CD4-positive, alpha-beta T cell treated with Interleukin-1 beta for 1 hour (primary cell): ENCODE measurements at regions not wholly inside any gene's neighbourhood (a gene's known extent, or its start where the extent isn't known, plus 50 kb on each side); places are given as distances from the start of the nearest gene placed in this dataset.
"Not testable (repeated sequence)": the region's sequence is repeated elsewhere in the genome, so short reads cannot be mapped to it uniquely, and the experiment has no call there.

Source experiments
- DNase-seq, 2 donors: peaks; one replicate each; pipeline ENCODE4 v3.0.0-alpha.2; 2020 to 2022

DNA sequence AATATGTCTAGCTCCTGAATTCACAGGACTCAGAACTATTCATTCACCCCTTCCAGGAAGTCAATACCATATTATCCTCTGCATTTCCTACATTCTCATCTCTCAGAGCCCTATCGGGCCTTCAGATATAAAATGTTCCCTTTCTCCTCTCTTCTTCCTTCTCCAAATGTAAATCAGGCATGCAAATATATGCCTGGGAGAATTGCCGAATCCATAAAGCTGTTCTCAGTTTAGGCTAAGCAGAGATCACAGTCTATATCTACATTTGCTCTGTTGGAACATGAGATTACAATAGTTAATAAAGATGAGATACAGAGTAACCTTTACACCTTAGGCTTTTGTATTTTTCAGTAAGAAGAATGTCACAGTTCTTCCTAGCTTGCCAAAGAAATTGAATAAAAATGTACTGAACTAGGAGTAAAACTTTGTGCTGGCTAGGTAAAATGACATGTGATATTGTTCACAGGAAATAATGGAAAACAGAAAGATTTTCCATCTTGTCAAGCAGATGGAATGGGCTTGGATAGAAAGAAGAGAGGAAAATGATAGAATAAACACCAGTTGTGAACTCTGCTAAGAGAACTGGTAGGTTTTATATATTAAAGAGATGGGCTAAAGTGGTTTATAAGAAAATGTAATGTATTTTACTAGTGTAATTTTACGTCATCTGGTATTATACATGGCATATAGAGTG lies 161.5 kb downstream of the NRIP1 start:
- DNase-seq = no peak

DNA sequence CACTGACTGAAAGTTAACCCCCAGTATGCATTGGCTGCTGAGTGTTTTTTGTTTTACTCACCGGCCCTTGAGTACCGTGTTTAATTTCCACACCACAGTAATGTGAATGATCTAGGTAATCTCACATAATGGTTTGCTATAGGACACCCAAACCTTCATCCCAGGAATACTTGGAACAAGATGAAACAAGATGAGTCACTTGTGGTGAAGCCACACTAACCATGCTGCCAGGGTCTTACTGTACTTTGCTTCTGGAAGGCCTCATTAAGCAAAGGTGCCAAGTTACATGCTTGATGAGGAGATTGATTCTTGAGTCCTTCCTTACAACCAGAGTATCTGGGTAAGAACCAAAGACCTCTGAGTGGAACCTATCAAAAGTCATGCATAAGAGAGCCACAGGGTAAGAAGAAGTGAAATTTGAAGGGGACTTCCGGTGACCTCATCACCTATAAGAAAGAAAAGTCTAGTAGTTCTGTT lies 163.3 kb downstream of the NRIP1 start:
- no peak for DNase-seq

DNA sequence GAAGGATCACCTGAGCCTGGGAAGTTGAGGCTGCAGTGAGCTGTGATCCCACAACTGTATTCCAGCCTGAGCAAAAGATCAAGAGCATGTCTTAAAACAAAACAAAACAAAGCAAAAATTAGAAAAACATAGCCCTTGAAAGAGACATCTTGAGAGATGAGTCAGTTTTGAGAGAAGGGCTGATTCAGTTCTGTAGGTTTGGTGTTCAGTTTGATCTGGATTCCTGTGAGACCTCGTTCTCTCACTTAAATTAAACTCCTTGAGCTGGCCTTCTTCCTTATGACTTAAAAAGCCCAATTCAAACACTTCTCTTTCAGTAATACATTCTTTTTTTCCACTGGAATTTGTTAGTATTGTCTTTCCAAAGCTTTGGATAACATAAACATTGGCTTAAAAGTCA lies 164.2 kb downstream of the NRIP1 start:
- no peak for DNase-seq

DNA sequence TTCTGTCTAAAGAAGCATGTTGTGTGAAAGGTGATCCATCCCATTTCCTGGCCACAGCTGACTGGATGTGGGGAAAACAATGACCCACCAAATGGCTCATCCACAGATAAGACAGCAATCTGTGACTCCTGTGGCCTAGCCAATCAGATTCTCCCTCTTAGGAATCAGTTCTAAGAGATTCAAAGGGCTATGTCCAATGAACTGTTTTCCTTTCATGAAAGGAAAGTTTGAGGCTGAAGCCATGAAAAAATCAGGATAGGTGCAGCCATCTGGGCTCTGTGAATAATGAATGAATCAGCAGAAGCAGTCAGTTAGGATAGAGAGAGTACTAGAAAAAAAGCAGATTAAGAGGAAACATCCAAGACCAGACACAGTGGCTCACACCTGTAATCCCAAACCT lies 164.7 kb downstream of the NRIP1 start:
- DNase-seq = no peak

DNA sequence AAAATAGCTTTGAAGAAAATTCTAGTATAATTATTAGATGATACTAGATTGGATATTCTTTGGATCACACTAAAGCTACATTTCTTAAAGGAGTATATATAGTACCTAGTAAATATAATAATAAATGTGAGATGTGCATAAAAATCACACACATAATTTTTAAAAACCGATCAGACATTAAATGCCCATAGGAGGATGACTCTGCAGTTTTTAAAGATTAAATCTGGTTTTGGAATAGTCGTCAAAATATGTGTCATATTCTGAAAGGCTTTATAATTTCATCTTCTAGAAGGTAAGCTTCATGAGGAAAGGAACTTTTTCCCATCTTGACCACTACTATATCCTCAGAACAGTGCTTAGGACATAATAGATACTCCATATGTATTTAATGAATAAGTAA lies 169.0 kb downstream of the NRIP1 start:
- DNase-seq = no peak

DNA sequence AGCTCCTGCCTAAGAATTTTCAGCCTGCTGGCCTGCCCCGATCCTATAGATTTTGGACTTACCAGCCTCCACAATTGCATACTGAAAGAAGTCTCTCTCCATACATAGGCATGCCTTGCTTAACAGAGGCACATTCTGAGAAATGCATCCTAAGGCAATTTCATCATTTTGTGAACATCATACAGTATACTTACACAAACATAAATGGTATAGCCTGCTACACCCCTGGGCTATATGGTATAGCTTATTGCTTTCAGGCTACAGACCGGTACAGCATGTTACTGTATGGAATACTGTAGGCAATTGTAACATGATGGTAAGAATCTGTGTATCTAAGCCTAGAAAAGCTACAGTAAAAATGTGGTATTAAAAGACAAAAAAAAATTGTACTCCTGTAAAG lies 174.7 kb downstream of the NRIP1 start:
- no peak for DNase-seq

DNA sequence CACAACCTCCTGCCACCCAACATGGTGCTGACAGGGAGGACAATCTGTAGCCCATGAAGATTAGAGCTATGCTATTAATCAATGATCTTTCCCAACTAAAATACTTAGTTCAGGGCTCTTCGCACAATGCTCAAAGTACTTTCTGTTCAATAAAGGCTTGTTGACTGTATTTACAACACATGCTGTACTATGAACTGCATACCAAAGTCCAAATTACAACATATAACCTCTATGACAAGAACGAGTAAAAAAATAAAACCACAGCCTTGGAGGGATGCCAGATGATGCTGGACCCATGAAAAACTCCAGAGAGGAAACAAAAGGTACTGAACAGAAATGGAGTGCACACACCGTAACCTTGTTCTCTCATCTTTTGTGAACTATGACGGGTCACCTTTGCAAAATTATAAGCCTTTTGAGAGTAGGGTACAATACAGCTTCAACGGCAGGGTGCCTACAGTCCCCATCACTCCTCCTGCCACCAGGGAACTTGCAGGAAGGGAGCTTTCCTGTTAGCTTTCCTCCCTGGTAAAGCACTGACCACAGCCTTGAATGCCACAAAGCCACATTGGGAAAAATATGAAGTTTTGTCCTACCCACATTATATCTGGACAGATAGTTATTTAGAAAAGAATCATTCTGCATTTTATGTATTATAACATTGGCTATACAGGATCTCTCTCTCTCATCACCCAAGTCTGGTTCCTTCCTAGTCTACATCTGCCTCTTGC lies 175.6 kb downstream of the NRIP1 start:
- DNase-seq = no peak

DNA sequence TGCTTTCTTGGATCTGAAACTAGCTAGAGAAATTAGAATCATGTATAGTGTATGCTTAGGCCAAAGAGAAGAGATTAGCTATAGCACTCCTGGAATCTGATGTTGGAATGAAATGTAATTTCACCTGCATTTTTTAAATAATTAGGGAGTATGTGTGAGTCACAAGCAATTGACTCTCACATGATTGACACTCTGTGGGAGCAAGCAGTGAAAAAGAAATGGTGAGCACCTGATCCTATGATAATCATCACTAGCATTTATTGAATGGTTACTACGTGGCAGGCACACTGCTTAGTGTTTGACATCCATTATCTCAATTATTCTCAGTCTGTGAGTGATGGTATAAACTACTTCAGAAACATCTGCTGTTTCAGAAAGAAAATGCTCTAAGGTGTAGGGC lies 176.6 kb downstream of the NRIP1 start:
- DNase-seq = no peak

DNA sequence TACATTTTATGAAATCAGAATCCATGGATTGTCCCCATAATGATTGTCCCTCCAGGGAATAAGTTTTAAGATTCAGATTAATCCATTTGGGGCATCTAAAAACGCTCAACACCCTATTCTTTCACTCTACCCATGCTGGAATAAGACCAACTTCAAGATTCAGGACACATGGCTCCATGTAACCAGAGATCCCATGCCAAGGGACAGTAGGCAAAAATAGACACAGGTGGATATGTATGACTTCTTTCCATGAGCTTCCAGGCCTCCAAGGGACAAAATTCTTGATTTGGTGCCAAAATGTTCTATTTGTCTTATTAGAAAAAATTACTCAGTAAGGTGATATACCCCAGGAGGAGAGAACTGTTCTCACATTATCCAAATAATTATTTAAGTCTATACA lies 178.8 kb downstream of the NRIP1 start:
- no peak for DNase-seq

DNA sequence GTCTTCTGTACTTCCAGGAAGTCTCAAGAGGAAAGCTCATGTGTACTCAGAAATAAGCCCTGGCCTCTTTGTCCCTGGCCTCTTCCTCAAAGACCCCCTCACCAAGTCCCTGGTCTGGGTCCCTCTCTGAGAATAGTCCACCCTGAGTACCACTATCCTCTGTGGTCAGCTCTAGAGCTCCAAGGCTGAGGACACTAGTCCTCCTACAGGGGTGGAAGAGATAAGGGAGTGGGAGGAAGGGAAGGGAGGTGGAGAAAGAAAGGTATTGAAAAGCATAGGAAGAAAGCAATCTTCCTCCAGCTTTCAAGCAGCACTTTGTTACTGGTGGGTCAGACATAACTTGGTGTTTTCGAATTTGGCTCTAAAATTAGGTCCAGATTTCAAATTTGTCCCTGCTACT lies 181.4 kb downstream of the NRIP1 start:
- no peak for DNase-seq

DNA sequence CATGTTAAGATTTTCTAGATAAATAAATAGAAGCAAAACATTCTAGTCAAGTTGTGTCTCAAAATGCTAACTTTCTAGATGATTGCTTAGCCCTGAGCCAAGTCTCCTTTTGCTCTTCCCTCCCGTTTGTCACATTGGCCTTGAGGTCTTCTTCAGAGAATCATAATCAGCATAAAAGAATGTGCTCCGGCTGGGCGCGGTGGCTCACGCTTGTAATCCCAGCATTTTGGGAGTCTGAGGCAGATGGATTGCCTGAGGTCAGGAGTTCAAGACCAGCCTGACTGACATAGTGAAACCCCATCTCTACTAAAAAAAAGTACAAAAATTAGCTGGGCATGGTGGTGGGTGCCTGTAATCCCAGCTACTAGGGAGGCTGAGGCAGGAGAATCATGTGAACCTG lies 182.3 kb downstream of the NRIP1 start:
- DNase-seq = not testable (repeated sequence)

DNA sequence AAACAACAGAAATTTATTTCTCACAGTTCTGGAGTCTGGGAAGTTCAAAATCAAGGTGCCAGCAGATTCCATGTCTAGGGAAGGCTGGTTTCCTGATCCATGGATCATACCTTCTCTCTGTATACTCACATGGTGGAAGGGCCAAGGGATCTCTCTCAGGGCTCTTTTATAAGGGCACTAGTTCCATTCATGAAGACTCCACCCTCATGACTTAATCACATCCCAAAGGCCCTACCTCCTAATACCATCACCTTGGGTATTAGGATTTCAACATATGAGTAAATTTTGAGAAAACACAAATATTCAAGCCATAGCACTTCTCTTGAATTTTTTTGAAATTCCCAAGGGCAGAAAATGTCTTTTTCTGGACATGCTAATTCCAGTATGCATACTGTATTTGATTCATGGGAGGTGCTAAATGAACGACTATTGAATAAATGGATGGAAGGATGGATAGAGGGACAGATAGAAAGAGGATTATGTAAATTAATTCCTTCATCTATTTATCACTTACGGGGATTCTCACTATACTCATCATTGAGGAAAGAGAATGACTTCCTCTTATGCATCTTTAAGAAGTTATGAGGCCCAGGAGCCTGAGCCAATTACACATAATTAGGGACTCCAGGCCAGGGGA lies 182.8 kb downstream of the NRIP1 start:
- DNase-seq = no peak

DNA sequence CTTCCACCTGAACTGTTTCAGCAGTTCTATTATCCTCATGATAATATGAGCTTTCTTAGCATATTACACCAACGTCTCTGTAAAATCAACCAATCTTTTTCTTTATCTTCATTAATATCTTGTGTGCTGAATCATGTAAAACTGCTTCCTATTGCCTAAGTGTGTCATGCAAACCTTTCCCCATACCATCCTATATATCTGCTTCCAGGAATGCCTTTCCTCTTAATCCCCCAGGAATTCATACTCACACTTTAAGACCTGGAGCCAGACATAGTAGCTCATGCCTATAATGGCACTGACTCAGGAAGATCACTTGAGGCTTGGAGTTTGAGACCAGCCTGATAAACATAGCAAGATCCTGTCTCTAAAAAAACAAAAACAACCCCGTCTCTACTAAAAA lies 183.9 kb downstream of the NRIP1 start:
- DNase-seq = no peak

DNA sequence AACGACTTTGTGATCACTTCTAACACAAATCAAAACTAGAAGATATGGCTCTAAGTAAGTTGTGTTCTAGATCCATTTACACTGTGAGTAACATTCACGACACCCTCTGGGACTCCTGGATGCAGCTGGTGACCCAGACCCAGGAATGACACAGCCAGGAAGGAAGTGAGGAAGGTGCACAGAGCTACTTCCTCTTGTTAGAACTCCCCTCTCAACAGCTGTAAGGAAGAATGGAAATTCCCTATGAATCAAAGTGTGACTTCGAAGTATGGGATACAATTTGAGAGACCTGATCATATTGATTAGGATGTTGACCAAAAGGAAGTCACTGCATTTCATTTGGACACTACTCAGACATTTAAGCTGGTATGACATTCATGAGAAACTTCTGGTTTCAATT lies 185.3 kb downstream of the NRIP1 start:
- peak in 1 of 2 donors; percentile 55 for DNase-seq

DNA sequence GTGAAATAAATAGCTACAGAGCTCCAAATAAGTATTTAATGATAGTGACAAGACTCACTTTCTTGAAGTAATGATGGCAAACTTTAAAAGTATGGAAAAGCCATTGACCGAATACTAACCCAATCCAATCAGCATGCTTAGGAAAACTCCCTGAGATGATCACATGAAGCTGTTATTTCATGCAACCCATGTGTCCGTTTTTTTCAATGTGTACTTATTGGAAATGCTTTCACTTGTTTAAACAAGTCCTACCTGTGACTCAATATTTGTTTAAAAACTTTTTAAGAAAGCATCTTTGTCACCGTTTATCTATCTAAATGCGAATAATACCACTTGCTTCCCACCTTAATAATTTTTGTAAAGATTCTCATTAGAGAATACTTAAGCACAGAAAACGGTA lies 185.8 kb downstream of the NRIP1 start:
- no peak for DNase-seq

DNA sequence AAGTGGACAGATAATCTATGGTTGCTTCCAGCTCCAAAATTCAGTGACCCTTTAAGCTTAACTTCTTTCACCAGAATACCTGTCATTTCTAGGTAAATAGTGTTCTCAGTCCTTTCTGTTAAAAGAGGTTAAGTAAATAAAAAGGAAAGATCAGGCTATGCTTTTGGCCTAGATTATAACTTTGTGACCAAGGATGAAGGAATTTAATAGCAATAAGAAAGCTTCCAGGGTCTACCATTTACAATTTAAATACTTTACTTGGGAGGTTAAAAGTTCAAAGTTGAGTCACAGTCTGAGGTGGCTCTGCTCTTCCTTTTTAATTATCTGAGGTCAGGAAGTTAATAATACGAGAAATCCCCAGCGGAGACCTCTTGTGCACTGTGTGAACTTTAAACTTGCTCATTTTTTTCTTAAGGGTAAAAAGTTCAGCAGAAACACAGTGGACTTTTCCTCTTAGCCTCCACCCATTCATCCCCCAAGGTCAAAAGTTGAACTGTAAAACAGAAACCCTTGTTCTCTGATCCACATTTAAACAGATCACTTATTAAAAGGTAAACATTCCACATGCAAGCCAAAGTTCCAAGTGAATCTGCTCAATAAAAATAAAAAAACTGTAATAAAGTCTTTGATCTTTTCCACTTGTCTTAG lies 187.1 kb downstream of the NRIP1 start:
- DNase-seq = peak in 1 of 2 donors; percentile 4

DNA sequence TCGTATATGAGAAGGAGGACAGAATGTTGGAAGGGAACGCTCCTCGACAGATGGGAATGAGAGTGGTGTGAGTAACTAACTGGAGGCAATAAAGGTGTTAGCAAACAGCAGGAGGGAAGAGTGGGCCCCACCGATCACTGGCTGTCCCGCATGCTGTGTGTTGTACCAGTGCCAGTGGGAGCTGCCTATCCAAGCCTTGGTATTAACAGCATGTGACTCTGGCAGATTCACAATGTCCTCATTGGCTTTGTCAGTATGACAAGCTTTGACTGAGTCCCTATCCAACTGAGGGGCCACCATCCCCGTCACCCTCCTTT lies 188.3 kb downstream of the NRIP1 start:
- no peak for DNase-seq

DNA sequence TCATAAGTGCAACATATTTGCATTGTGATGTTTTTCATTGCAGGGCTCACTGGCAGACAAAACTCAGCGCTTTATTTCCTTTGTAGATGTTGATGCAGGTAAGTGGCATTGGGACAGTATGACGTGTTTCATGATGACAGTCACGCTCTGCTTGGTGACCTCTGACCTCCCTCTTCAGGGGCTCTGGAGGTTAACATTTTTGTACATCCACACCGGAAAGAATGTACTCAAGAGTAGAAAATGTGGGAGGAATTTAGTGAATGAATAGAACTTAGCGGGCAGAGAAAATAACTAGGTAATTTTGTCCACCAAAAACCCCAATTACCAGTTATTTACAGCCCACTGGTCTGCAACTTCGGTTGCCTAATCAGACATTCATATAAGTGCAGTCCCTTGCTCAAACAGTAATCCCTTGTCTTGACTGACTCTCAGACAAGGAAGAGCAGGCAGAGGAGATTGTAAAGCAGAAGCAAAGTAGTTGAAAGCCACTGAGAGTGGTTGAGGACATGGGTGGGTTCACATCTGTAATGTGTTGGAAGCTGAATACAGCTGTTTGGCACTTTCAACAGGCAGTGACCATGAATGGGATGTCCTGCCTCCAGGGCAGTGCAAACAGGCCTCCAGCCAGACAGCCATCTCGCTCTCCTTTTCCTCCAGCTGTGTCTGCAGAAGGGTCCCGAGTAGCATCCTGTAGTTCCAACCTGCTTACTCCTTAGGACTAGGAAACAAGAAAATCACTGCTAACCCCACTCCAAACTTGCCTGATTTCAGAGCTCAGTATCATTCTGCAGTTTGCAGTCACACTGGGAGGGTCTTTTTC lies 188.9 kb downstream of the NRIP1 start:
- DNase-seq = no peak

DNA sequence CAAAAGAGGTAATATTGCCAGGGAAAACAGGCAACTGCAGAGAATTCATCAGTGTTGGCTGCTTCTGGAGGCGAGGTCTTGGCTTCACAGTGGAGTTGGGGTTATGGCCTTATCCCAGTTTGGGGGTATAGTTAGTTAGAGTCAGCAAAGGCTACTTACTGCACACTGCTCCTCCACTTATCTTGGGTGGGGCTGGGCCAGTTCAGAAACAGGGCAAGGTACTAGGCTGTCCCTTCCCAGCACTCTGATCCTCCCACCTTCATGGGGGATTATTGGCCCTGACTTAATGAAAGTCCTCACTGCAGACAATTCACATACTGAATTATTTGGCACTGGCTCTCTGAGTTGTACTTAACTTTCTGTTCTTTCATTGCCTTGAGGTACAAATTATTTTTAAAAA lies 189.6 kb downstream of the NRIP1 start:
- no peak for DNase-seq

DNA sequence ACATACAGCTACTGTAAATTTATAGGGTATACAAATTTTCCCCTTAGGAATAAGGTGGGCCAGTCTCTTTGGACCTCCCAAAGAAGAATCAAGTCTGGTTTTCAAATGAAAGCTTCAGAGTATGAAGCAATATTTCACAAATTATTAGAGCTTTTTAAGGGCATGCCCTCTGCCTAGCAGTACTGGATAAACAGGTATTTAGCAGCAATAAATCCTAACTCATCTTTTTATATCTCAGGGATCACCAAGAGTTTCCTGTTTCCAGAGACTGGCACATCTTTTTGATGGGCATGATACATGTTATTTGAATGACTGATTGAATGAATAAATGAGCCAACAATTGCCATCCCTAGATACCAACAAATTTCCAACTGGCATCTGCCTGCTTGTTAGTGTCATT lies 190.4 kb downstream of the NRIP1 start:
- DNase-seq = no peak

DNA sequence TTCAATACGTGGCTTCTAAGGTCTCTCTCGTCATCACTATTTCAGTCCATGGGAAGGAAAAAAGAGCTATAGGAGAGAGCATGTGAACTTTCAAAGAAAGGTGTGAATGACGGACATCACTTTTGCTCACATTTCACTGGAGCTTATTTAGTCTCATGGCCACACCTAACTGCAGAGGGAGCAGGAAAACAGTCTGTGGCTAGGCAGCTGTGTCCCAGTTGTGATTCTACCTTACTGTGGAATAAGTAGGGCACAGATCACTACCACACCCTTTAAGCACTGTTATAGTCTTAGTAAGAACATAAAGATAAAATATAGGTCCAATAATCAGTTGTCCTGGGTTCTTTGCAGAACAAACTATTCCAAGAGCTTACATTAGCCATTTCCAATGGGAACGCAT lies 192.9 kb downstream of the NRIP1 start:
- DNase-seq = no peak

DNA sequence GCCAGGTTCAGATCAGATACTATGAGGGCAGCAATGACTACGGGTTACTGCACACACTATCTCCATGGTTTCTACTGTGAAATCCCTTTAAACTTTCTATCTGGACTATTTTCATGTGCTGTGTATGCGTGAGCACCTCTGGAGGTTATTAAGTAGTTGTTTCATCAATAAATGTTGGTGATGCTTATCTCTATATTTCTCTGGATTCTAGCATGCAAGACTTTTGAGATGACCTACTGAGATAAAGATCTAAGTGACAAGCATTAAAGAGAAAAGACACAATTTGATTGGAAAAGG lies 194.0 kb downstream of the NRIP1 start:
- no peak for DNase-seq
